ENCODE measurements at regions not wholly inside any gene's neighbourhood (a gene's known extent, or its start where the extent isn't known, plus 50 kb on each side); places are given as distances from the start of the nearest gene placed in this dataset.

DNA sequence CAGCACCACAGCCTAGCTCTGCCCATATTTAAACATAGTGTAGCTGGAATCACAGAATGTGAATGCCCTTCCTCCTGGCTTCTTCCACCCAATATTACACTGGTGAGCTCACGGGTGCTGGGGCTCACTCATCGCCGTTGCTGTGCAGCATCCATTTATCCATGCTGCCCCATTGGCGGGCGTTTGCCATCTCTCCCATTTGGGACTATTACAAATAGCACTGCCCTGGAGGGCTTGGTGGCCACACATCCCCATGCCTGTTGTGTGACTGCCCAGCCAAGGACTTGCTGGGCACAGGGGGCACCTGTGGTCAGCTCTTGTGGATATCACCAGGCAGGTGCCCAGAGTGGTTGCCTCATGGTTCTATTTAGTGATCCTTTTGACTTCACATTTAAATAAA, 54.5 kb upstream of the ENTPD6 start:
- Histone ChIP-seq H3K4me2 (ENCODE audit: insufficient read depth, low read length) (no peak overlapping the region), H3K27me3 (ENCODE audit: control insufficient read depth in 2 of 2, insufficient read depth in 2 of 2, low read length in 2 of 2) (peaks cover 3 to 19% of the 10 kb centered on the region in 2 experiments; a peak in 2 of 5 replicates), H3K4me1 (replicated peaks in 1 of 2; ENCODE audit: control insufficient read depth in 2 of 2, insufficient read depth in 2 of 2, low read length in 2 of 2) (no peaks in the 10 kb centered on the region), H2AFZ (ENCODE audit: low read depth, low read length) (no peak overlapping the region), H3K4me3 (no peak overlapping the region), H3K36me3 (ENCODE audit: control insufficient read depth, insufficient read depth, low read length) (no peaks in the 10 kb centered on the region), H3K9ac (ENCODE audit: insufficient read depth in 1 of 2, low read depth in 2 of 2, low read length in 2 of 2) (no peak overlapping the region), H4K20me1 (replicated peaks; ENCODE audit: control insufficient read depth, insufficient read depth, low read length) (no peaks in the 10 kb centered on the region), H3K27ac (ENCODE audit: extremely low read depth, low read depth, low read length) (no peak overlapping the region), H3K9me3 (replicated peaks; ENCODE audit: control insufficient read depth, insufficient read depth, low read depth, low read length) (no peaks in the 10 kb centered on the region), H3K9me1 (ENCODE audit: control insufficient read depth, insufficient read depth, low read length) (no peaks in the 10 kb centered on the region), H3K79me2 (ENCODE audit: control insufficient read depth, insufficient read depth, low read length) (no peaks in the 10 kb centered on the region)
- TF ChIP-seq FOXK1 (CRISPR knock-in tag; IDR thresholded peaks at IDR 0.05; ENCODE audit: borderline replicate concordance) (no peak), MCM2 (IDR thresholded peaks at IDR 0.05; ENCODE audit: low read depth) (no peak), TEAD1 (CRISPR knock-in tag; IDR thresholded peaks at IDR 0.05) (no peak), CBX3 (IDR thresholded peaks at IDR 0.05; ENCODE audit: borderline replicate concordance in 1 of 2, low read length in 2 of 2) (no peak), ESRRA (IDR thresholded peaks at IDR 0.05; ENCODE audit: borderline replicate concordance, low read depth) (no peak), ZNF124 (CRISPR knock-in tag; IDR thresholded peaks at IDR 0.05) (no peak), CHD1 (IDR thresholded peaks at IDR 0.05; ENCODE audit: low read length) (no peak), ELF1 (tag; IDR thresholded peaks at IDR 0.05) (no peak), ZEB2 (IDR thresholded peaks at IDR 0.05) (no peak)
- ChIA-PET CTCF (ENCODE audit: low intra/inter-chr PET ratio) (no interaction called here), POLR2A (interaction anchor here (1.3 kb wide), 1 partner anchor 9 kb away, joined by 3 read pairs; no protein-coding TSS in a partner anchor)
- no TSS peak for BruUV-seq (replicated peaks)
- intact Hi-C loops (cut with micrococcal nuclease), result no loop called here
- no peak for FAIRE-seq
- DNase-seq (ENCODE audit: extremely low read depth in 1 of 4, low spot score in 3 of 4), result no peak
- 0% methylated on average over 3 of the region's 5 CpGs for WGBS (ENCODE audit: insufficient coverage, low coverage, missing lambda C conversion rate)
- in situ Hi-C loops (cut with MboI), result no loop called here
- ATAC-seq, result no peak

Data from K562 (cell line).